ENCODE measurements at regions not wholly inside any gene's neighbourhood (a gene's known extent, or its start where the extent isn't known, plus 50 kb on each side); places are given as distances from the start of the nearest gene placed in this dataset.

- in situ Hi-C loops (cut with HindIII; ENCODE audit: low pct_unique_long_range_greater_than_20kb, low sequenced_read_pairs) = no loop called here
- intact Hi-C loops (cut with micrococcal nuclease; ENCODE audit: unreplicated experiment) = no loop called here
- TF ChIP-seq POLR2AphosphoS5 (IDR thresholded peaks at IDR 0.05; ENCODE audit: low read depth, low read length) (no peak), REST (IDR thresholded peaks at IDR 0.05; ENCODE audit: insufficient read depth in 1 of 2, low read depth in 2 of 2, low read length in 1 of 2) (no peak), SIN3A (IDR thresholded peaks at IDR 0.05; ENCODE audit: borderline replicate concordance, insufficient read depth, low read depth, low read length) (no peak), CTCF (IDR thresholded peaks at IDR 0.05) (no peak), TCF7L2 (IDR thresholded peaks at IDR 0.05; ENCODE audit: low read depth, low read length) (no peak)
- Histone ChIP-seq H3K4me3 (ENCODE audit: low read depth in 2 of 2, low read length in 2 of 2) (no peak overlapping the region), H3K27ac (ENCODE audit: low read length) (no peak overlapping the region), H3K36me3 (ENCODE audit: control insufficient read depth, insufficient read depth, low read length) (no peaks in the 10 kb centered on the region), H3K4me1 (ENCODE audit: control insufficient read depth, insufficient read depth, low read length) (no peaks in the 10 kb centered on the region), H3K27me3 (ENCODE audit: control insufficient read depth, insufficient read depth, low read length) (peaks cover 4% of the 10 kb centered on the region), H3K9me3 (ENCODE audit: control insufficient read depth, insufficient read depth, low read depth, low read length) (no peaks in the 10 kb centered on the region)
- ChIA-PET POLR2A (no interaction called here), CTCF (no interaction called here)
- no TSS peak for BruUV-seq (replicated peaks)
- ATAC-seq (no peak), DNase-seq (ENCODE audit: low read depth, low spot score) (no peak)
Measured at GRCh38 chr11:134633276-134633675, 221.2 kb upstream of the B3GAT1 start.

GRCh38 chr11:134632347-134633119, 220.5 kb upstream of the B3GAT1 start:
- POLR2A ChIA-PET = no interaction called here
- Histone ChIP-seq H3K9me3 (ENCODE audit: control insufficient read depth, insufficient read depth, low read depth, low read length) (no peaks in the 10 kb centered on the region), H3K36me3 (ENCODE audit: control insufficient read depth, insufficient read depth, low read length) (no peaks in the 10 kb centered on the region), H3K4me1 (ENCODE audit: control insufficient read depth, insufficient read depth, low read length) (no peaks in the 10 kb centered on the region), H3K4me3 (ENCODE audit: low read depth in 2 of 2, low read length in 2 of 2) (no peak overlapping the region), H3K27ac (ENCODE audit: low read length) (no peak overlapping the region), H3K27me3 (ENCODE audit: control insufficient read depth, insufficient read depth, low read length) (peaks cover 11% of the 10 kb centered on the region)
- DNase-seq (ENCODE audit: low read depth, low spot score) = no peak
- TF ChIP-seq SIN3A (IDR thresholded peaks at IDR 0.05; ENCODE audit: borderline replicate concordance, insufficient read depth, low read depth, low read length) (no peak), POLR2AphosphoS5 (IDR thresholded peaks at IDR 0.05; ENCODE audit: low read depth, low read length) (no peak), REST (IDR thresholded peaks at IDR 0.05; ENCODE audit: insufficient read depth in 1 of 2, low read depth in 2 of 2, low read length in 1 of 2) (no peak), TCF7L2 (IDR thresholded peaks at IDR 0.05; ENCODE audit: low read depth, low read length) (no peak), CTCF (IDR thresholded peaks at IDR 0.05) (no peak)
- BruUV-seq (replicated peaks) = no TSS peak
- intact Hi-C loops (cut with micrococcal nuclease; ENCODE audit: unreplicated experiment) (no loop called here), in situ Hi-C loops (cut with HindIII; ENCODE audit: low pct_unique_long_range_greater_than_20kb, low sequenced_read_pairs) (no loop called here)
- ATAC-seq = peak; percentile 19; the same call in 1 of the 2 replicates
- CTCF ChIA-PET = no interaction called here

Data from Panc1 (cell line).